Endodermal cell (in vitro differentiated cells): ENCODE measurements at regions not wholly inside any gene's neighbourhood (a gene's known extent, or its start where the extent isn't known, plus 50 kb on each side); places are given as distances from the start of the nearest gene placed in this dataset.
A peak's percentile ranks its signal among the peaks of the same experiment; 100 is the strongest.

Source experiments
- DNase-seq: peaks from one replicate; pipeline ENCODE4 v3.0.0-alpha.2; 2017
- H3K27ac ChIP-seq: 2 replicates; pipeline ENCODE4 v1.5.1; 2013; ENCODE audit warnings: mild to moderate bottlenecking, low read depth, low read length, moderate library complexity
- H3K27me3 ChIP-seq: 2 replicates; pipeline ENCODE4 v1.6.1; 2013; ENCODE audit warnings: mild to moderate bottlenecking, low read length, moderate library complexity; ENCODE audit not compliant: insufficient read depth, control insufficient read depth, poor library complexity, severe bottlenecking
- H3K36me3 ChIP-seq: 2 replicates; pipeline ENCODE4 v1.7.0; 2013; ENCODE audit warnings: mild to moderate bottlenecking, low read length, moderate library complexity; ENCODE audit not compliant: control insufficient read depth, insufficient read depth
- H3K4me1 ChIP-seq: one replicate; pipeline ENCODE4 v1.7.0; 2013; ENCODE audit warnings: low read length; ENCODE audit not compliant: control insufficient read depth, insufficient read depth
- H3K4me3 ChIP-seq: 2 replicates; pipeline ENCODE4 v1.5.1; 2013; ENCODE audit warnings: mild to moderate bottlenecking, low read length, moderate library complexity
- H3K9ac ChIP-seq: 2 replicates; pipeline ENCODE4 v1.6.1; 2013; ENCODE audit warnings: mild to moderate bottlenecking, low read length, moderate library complexity; ENCODE audit not compliant: poor library complexity, severe bottlenecking; ENCODE audit errors: extremely low read depth
- H3K9me3 ChIP-seq: 2 replicates; pipeline ENCODE4 v1.6.1; 2013; ENCODE audit warnings: mild to moderate bottlenecking, low read length, moderate library complexity; ENCODE audit not compliant: control insufficient read depth
- H3K27ac Mint-ChIP-seq: 2 replicates; pipeline ENCODE4 v1.8.0; 2020; ENCODE audit warnings: mixed read lengths
- H3K27me3 Mint-ChIP-seq: 2 replicates; pipeline ENCODE4 v1.8.0; 2021; ENCODE audit warnings: mild to moderate bottlenecking, mixed read lengths; ENCODE audit not compliant: insufficient read depth
- H3K36me3 Mint-ChIP-seq: 2 replicates; pipeline ENCODE4 v1.8.0; 2020; ENCODE audit warnings: low read depth, mixed read lengths
- H3K4me1 Mint-ChIP-seq: 2 replicates; pipeline ENCODE4 v1.8.0; 2020; ENCODE audit warnings: mixed read lengths
- H3K4me3 Mint-ChIP-seq: 2 replicates; pipeline ENCODE4 v1.8.0; 2020; ENCODE audit warnings: mild to moderate bottlenecking, moderate library complexity, mixed read lengths
- H3K9me3 Mint-ChIP-seq: 2 replicates; pipeline ENCODE4 v1.8.0; 2020; ENCODE audit warnings: mild to moderate bottlenecking, mixed read lengths
- WGBS, 2 experiments: methylation state at CpG; one replicate each; pipeline versions ENCODE4 v1.1.5 to v1.1.7; 2013; ENCODE audit warnings: missing lambda C conversion rate in 2 of 2, mixed read lengths in 1 of 2; ENCODE audit not compliant: insufficient coverage in 1 of 2, insufficient read length in 1 of 2; 5-methylcytosine and 5-hydroxymethylcytosine counted together
- TF ChIP-seq, protein P1 (sequence below): fragments of 200-600 bp; sonication (generic); conservative IDR thresholded peaks from 2 replicates; pipeline ENCODE4 v1.5.0; 2021; ENCODE audit warnings: antibody characterized with exemption, mild to moderate bottlenecking

DNA sequence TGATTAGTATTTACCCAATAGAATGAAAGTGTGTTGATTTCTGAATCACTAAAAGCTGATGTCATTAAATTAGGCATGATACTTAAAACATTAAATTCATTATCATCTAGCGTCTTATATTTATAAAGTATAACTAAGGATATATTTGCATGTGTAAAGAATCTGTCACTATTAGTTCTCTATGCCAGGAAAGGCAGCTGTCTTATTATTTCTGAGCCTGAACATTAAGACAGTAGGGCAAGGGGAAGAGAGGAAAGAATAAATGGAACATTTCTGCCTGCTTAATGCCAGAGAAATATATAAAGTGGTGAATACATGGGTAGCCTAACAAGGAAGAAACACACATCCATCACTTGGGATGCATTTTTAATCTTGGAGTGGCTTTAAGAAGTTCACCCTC, 965.1 kb upstream of the TMEM132C start:
- Histone ChIP-seq H3K36me3 (no peaks in the 10 kb centered on the region), H3K4me3 (no peak overlapping the region), H3K9ac (no peak overlapping the region), H3K4me1 (no peaks in the 10 kb centered on the region), H3K9me3 (peaks cover 11% of the 10 kb centered on the region), H3K27me3 (peaks cover 7% of the 10 kb centered on the region), H3K27ac (no peak overlapping the region)
- peaks cover 24% of the 10 kb centered on the region for H3K27me3 Mint-ChIP-seq
- 80% methylated on average over 1 of the region's 1 CpG; no CpG with 5 or more reads in 1 of the 2 experiments for WGBS, 2 experiments
- no peak overlapping the region for H3K4me3 Mint-ChIP-seq
- H3K27ac Mint-ChIP-seq: no peak overlapping the region
- DNase-seq: no peak
- H3K36me3 Mint-ChIP-seq: no peaks in the 10 kb centered on the region
- H3K9me3 Mint-ChIP-seq: peaks cover 16% of the 10 kb centered on the region
- no peaks in the 10 kb centered on the region for H3K4me1 Mint-ChIP-seq
- TF ChIP-seq, protein P1, sequence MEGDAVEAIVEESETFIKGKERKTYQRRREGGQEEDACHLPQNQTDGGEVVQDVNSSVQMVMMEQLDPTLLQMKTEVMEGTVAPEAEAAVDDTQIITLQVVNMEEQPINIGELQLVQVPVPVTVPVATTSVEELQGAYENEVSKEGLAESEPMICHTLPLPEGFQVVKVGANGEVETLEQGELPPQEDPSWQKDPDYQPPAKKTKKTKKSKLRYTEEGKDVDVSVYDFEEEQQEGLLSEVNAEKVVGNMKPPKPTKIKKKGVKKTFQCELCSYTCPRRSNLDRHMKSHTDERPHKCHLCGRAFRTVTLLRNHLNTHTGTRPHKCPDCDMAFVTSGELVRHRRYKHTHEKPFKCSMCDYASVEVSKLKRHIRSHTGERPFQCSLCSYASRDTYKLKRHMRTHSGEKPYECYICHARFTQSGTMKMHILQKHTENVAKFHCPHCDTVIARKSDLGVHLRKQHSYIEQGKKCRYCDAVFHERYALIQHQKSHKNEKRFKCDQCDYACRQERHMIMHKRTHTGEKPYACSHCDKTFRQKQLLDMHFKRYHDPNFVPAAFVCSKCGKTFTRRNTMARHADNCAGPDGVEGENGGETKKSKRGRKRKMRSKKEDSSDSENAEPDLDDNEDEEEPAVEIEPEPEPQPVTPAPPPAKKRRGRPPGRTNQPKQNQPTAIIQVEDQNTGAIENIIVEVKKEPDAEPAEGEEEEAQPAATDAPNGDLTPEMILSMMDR: no peak

GRCh38 chr12:127304751-127305725, 961.9 kb upstream of the TMEM132C start:
- Mint-ChIP-seq H3K4me3 (no peak overlapping the region), H3K27me3 (peaks cover 22% of the 10 kb centered on the region), H3K36me3 (no peaks in the 10 kb centered on the region), H3K9me3 (peaks cover 4% of the 10 kb centered on the region), H3K27ac (no peak overlapping the region), H3K4me1 (no peaks in the 10 kb centered on the region)
- no peaks in the 10 kb centered on the region for H3K4me1 ChIP-seq
- peaks cover 7% of the 10 kb centered on the region for H3K27me3 ChIP-seq
- H3K4me3 ChIP-seq: no peak overlapping the region
- no peaks in the 10 kb centered on the region for H3K36me3 ChIP-seq
- H3K9me3 ChIP-seq: peaks cover under 1% of the 10 kb centered on the region
- 85 to 90% methylated on average over 6 to 7 of the region's 8 CpGs for WGBS, 2 experiments
- no peak overlapping the region for H3K27ac ChIP-seq
- peak; percentile 38 for DNase-seq
- TF ChIP-seq, protein P1: no peak
- no peak overlapping the region for H3K9ac ChIP-seq

- H3K9me3 ChIP-seq: no peaks in the 10 kb centered on the region
- H3K9ac ChIP-seq: no peak overlapping the region
- H3K27ac ChIP-seq: no peak overlapping the region
- DNase-seq: no peak
- H3K4me1 ChIP-seq: no peaks in the 10 kb centered on the region
- H3K27me3 Mint-ChIP-seq: peaks cover 20% of the 10 kb centered on the region
- no peaks in the 10 kb centered on the region for H3K36me3 Mint-ChIP-seq
- H3K27ac Mint-ChIP-seq: no peak overlapping the region
- WGBS, 2 experiments: 83 to 84% methylated on average over 4 of the region's 4 CpGs
- no peak overlapping the region for H3K4me3 Mint-ChIP-seq
- TF ChIP-seq, protein P1: no peak
- H3K9me3 Mint-ChIP-seq: no peaks in the 10 kb centered on the region
- no peak overlapping the region for H3K4me3 ChIP-seq
- no peaks in the 10 kb centered on the region for H3K4me1 Mint-ChIP-seq
- H3K27me3 ChIP-seq: peaks cover 5% of the 10 kb centered on the region
- H3K36me3 ChIP-seq: no peaks in the 10 kb centered on the region
Measured at GRCh38 chr12:127306604-127307215, 960.3 kb upstream of the TMEM132C start.
